ENCODE measurements at regions not wholly inside any gene's neighbourhood (a gene's known extent, or its start where the extent isn't known, plus 50 kb on each side); places are given as distances from the start of the nearest gene placed in this dataset.

GRCh38 chr14:87465770-87466169 is 527.2 kb downstream of the GALC start:
- ChIA-PET POLR2A (no interaction called here), CTCF (no interaction called here)
- intact Hi-C loops (cut with DNase I, micrococcal nuclease), result no loop called here
- Histone ChIP-seq H3K36me3 (ENCODE audit: insufficient read depth, low read length) (no peaks in the 10 kb centered on the region), H3K27ac (ENCODE audit: low read depth in 1 of 2, low read length in 2 of 2) (no peak overlapping the region), H3K27me3 (ENCODE audit: control insufficient read depth in 1 of 2, insufficient read depth in 2 of 2, low read length in 2 of 2) (no peaks in the 10 kb centered on the region), H3K9me3 (ENCODE audit: control insufficient read depth in 1 of 2, insufficient read depth in 1 of 2, low read length in 2 of 2) (no peaks in the 10 kb centered on the region), H3K4me3 (ENCODE audit: low read length) (no peak overlapping the region), H3K4me1 (ENCODE audit: insufficient read depth, low read length) (no peaks in the 10 kb centered on the region)
- no peak overlapping the region for H3K27ac Mint-ChIP-seq
- H3K9me3 Mint-ChIP-seq, result peaks cover 12% of the 10 kb centered on the region
- no peaks in the 10 kb centered on the region for H3K4me1 Mint-ChIP-seq (ENCODE audit: low read depth)
- ATAC-seq (ENCODE audit: poor library complexity) (no peak), DNase-seq (no peak)
- H3K36me3 Mint-ChIP-seq (ENCODE audit: low read depth), result no peaks in the 10 kb centered on the region
- no peak for TF ChIP-seq CTCF (IDR thresholded peaks at IDR 0.05)
- no peak overlapping the region for H3K4me3 Mint-ChIP-seq
- no peaks in the 10 kb centered on the region for H3K27me3 Mint-ChIP-seq

- intact Hi-C loops (cut with DNase I, micrococcal nuclease), result no loop called here
- H3K36me3 ChIP-seq (ENCODE audit: insufficient read depth, low read length), result no peaks in the 10 kb centered on the region
- no peak overlapping the region for H3K27ac ChIP-seq (ENCODE audit: low read depth in 1 of 2, low read length in 2 of 2)
- H3K4me3 ChIP-seq (ENCODE audit: low read length), result no peak overlapping the region
- peaks cover 8% of the 10 kb centered on the region for H3K9me3 Mint-ChIP-seq
- H3K9me3 ChIP-seq (ENCODE audit: control insufficient read depth in 1 of 2, insufficient read depth in 1 of 2, low read length in 2 of 2), result no peaks in the 10 kb centered on the region
- no peaks in the 10 kb centered on the region for H3K27me3 ChIP-seq (ENCODE audit: control insufficient read depth in 1 of 2, insufficient read depth in 2 of 2, low read length in 2 of 2)
- H3K4me3 Mint-ChIP-seq, result no peak overlapping the region
- H3K4me1 Mint-ChIP-seq (ENCODE audit: low read depth), result no peaks in the 10 kb centered on the region
- DNase-seq (no peak), ATAC-seq (ENCODE audit: poor library complexity) (no peak)
- H3K4me1 ChIP-seq (ENCODE audit: insufficient read depth, low read length), result no peaks in the 10 kb centered on the region
- no peaks in the 10 kb centered on the region for H3K27me3 Mint-ChIP-seq
- H3K27ac Mint-ChIP-seq, result no peak overlapping the region
- TF ChIP-seq CTCF (IDR thresholded peaks at IDR 0.05), result no peak
- ChIA-PET POLR2A (no interaction called here), CTCF (interaction anchor here (1.5 kb wide), 1 partner anchor 10 kb away, joined by 3 read pairs; no protein-coding TSS in a partner anchor)
- no peaks in the 10 kb centered on the region for H3K36me3 Mint-ChIP-seq (ENCODE audit: low read depth)
Observed at GRCh38 chr14:87461704-87462103, 531.3 kb downstream of the GALC start.

GRCh38 chr14:87457720-87458119 is 535.3 kb downstream of the GALC start:
- ChIA-PET POLR2A (no interaction called here), CTCF (no interaction called here)
- Histone ChIP-seq H3K4me3 (ENCODE audit: low read length) (peak overlapping the region; percentile 13), H3K27ac (ENCODE audit: low read depth in 1 of 2, low read length in 2 of 2) (no peak overlapping the region), H3K27me3 (ENCODE audit: control insufficient read depth in 1 of 2, insufficient read depth in 2 of 2, low read length in 2 of 2) (no peaks in the 10 kb centered on the region), H3K4me1 (ENCODE audit: insufficient read depth, low read length) (no peaks in the 10 kb centered on the region), H3K9me3 (ENCODE audit: control insufficient read depth in 1 of 2, insufficient read depth in 1 of 2, low read length in 2 of 2) (peaks cover 0 to 4% of the 10 kb centered on the region in 2 experiments), H3K36me3 (ENCODE audit: insufficient read depth, low read length) (no peaks in the 10 kb centered on the region)
- peaks cover 2% of the 10 kb centered on the region for H3K9me3 Mint-ChIP-seq
- H3K27ac Mint-ChIP-seq, result no peak overlapping the region
- intact Hi-C loops (cut with DNase I, micrococcal nuclease), result no loop called here
- no peaks in the 10 kb centered on the region for H3K4me1 Mint-ChIP-seq (ENCODE audit: low read depth)
- no peak overlapping the region for H3K4me3 Mint-ChIP-seq
- H3K36me3 Mint-ChIP-seq (ENCODE audit: low read depth), result no peaks in the 10 kb centered on the region
- H3K27me3 Mint-ChIP-seq, result no peaks in the 10 kb centered on the region
- TF ChIP-seq CTCF (IDR thresholded peaks at IDR 0.05), result no peak
- no peak for ATAC-seq (ENCODE audit: poor library complexity)
- no peak for DNase-seq
